ENCODE measurements at regions not wholly inside any gene's neighbourhood (a gene's known extent, or its start where the extent isn't known, plus 50 kb on each side); places are given as distances from the start of the nearest gene placed in this dataset.

GRCh38 chr2:13002536-13003331 is 286.0 kb downstream of the TRIB2 start:
- intact Hi-C loops (cut with DNase I; ENCODE audit: low total_unique reads), result loop anchor here (10.0 kb wide), 1 partner anchor 278 kb away; no protein-coding TSS in a partner anchor

GRCh38 chr2:13003500-13003899 is 286.8 kb downstream of the TRIB2 start:
- no peaks in the 10 kb centered on the region for H3K27me3 ChIP-seq
- H3K4me1 ChIP-seq, result peaks cover 11% of the 10 kb centered on the region
- DNase-seq, result no peak
- no peaks in the 10 kb centered on the region for H3K9me3 ChIP-seq
- 81 to 84% methylated on average over 2 of the region's 2 CpGs for WGBS, 2 donors
- intact Hi-C loops (cut with DNase I; ENCODE audit: low total_unique reads), result loop anchor here (10.0 kb wide), 1 partner anchor 279 kb away; no protein-coding TSS in a partner anchor
- H3K36me3 ChIP-seq (ENCODE audit: low read depth, missing control alignments), result no peaks in the 10 kb centered on the region
- no peak overlapping the region for H3K4me3 ChIP-seq
- TF ChIP-seq POLR2A (IDR thresholded peaks at IDR 0.05), result no peak
- no peak for TF ChIP-seq CTCF (IDR thresholded peaks at IDR 0.05)
- no peak overlapping the region for H3K27ac ChIP-seq

More at GRCh38 chr2:13002536-13003331, 286.0 kb downstream of the TRIB2 start:
- TF ChIP-seq CTCF (IDR thresholded peaks at IDR 0.05), result no peak
- no peak for TF ChIP-seq POLR2A (IDR thresholded peaks at IDR 0.05)
- Histone ChIP-seq H3K27me3 (no peaks in the 10 kb centered on the region), H3K27ac (no peak overlapping the region), H3K9me3 (no peaks in the 10 kb centered on the region), H3K36me3 (ENCODE audit: low read depth, missing control alignments) (no peaks in the 10 kb centered on the region), H3K4me1 (peaks cover 10% of the 10 kb centered on the region), H3K4me3 (no peak overlapping the region)
- DNase-seq, result no peak
- 73 to 78% methylated on average over 7 of the region's 7 CpGs for WGBS, 2 donors

- no peak overlapping the region for H3K4me3 ChIP-seq
- intact Hi-C loops (cut with DNase I; ENCODE audit: low total_unique reads), result loop anchor here (10.0 kb wide), 1 partner anchor 280 kb away; no protein-coding TSS in a partner anchor
- H3K27ac ChIP-seq, result peak overlapping the region in 1 of 2 donors; percentile 3
- H3K27me3 ChIP-seq, result no peaks in the 10 kb centered on the region
- no peak for DNase-seq
- 66 to 73% methylated on average over 2 of the region's 2 CpGs for WGBS, 2 donors
- H3K9me3 ChIP-seq, result no peaks in the 10 kb centered on the region
- TF ChIP-seq POLR2A (IDR thresholded peaks at IDR 0.05), result no peak
- no peaks in the 10 kb centered on the region for H3K36me3 ChIP-seq (ENCODE audit: low read depth, missing control alignments)
- peaks cover 11% of the 10 kb centered on the region for H3K4me1 ChIP-seq
Measured at GRCh38 chr2:13005048-13005447, 288.3 kb downstream of the TRIB2 start.

- intact Hi-C loops (cut with DNase I; ENCODE audit: low total_unique reads), result loop anchor here (10.0 kb wide), 1 partner anchor 281 kb away; no protein-coding TSS in a partner anchor
- H3K27me3 ChIP-seq, result no peaks in the 10 kb centered on the region
- peak; percentile 32 for DNase-seq
- TF ChIP-seq POLR2A (IDR thresholded peaks at IDR 0.05) (no peak), CTCF (IDR thresholded peaks at IDR 0.05) (no peak)
- H3K4me3 ChIP-seq, result peak overlapping the region in 1 of 2 donors; percentile 6
- no peaks in the 10 kb centered on the region for H3K36me3 ChIP-seq (ENCODE audit: low read depth, missing control alignments)
- WGBS, 2 donors, result 30 to 31% methylated on average over 7 of the region's 7 CpGs
- peak overlapping the region; percentile 34 to 55 for H3K27ac ChIP-seq
- no peaks in the 10 kb centered on the region for H3K9me3 ChIP-seq
- H3K4me1 ChIP-seq, result peaks cover 11% of the 10 kb centered on the region
Measured at GRCh38 chr2:13005761-13006335, 289.1 kb downstream of the TRIB2 start.

- 24 to 26% methylated on average over 4 of the region's 4 CpGs for WGBS, 2 donors
- H3K36me3 ChIP-seq (ENCODE audit: low read depth, missing control alignments), result no peaks in the 10 kb centered on the region
- peaks cover 11% of the 10 kb centered on the region for H3K4me1 ChIP-seq
- intact Hi-C loops (cut with DNase I; ENCODE audit: low total_unique reads), result loop anchor here (10.0 kb wide), 1 partner anchor 282 kb away; no protein-coding TSS in a partner anchor
- TF ChIP-seq POLR2A (IDR thresholded peaks at IDR 0.05) (no peak), CTCF (IDR thresholded peaks at IDR 0.05) (no peak)
- DNase-seq, result no peak
- H3K4me3 ChIP-seq, result peak overlapping the region in 1 of 2 donors; percentile 6
- H3K27ac ChIP-seq, result peak overlapping the region in 1 of 2 donors; percentile 55
- H3K9me3 ChIP-seq, result no peaks in the 10 kb centered on the region
- no peaks in the 10 kb centered on the region for H3K27me3 ChIP-seq
Measured at GRCh38 chr2:13006426-13006825, 289.7 kb downstream of the TRIB2 start.

All from testis (tissue), 2 donors.